PC-9 (cell line): ENCODE measurements at regions not wholly inside any gene's neighbourhood (a gene's known extent, or its start where the extent isn't known, plus 50 kb on each side); places are given as distances from the start of the nearest gene placed in this dataset.

ENCODE experiments used
- BruUV-seq: library from RNA; stranded (reverse); fragments of 400-500 nt; replicated peaks from 2 replicates; lab custom pipeline; 2021; lab: Mats Ljungman, UMichigan
- CTCF ChIA-PET: fragments of 300-600 bp; sonication (Branson Sonifier 250); formaldehyde crosslinking; loops from one replicate; lab custom pipeline; 2022; ENCODE audit warnings: antibody characterized with exemption; lab: Charles Lee
- POLR2A ChIA-PET: fragments of 300-600 bp; sonication (Branson Sonifier 250); formaldehyde crosslinking; loops from one replicate; lab custom pipeline; 2022; ENCODE audit warnings: antibody characterized with exemption; ENCODE audit not compliant: unreplicated experiment; lab: Charles Lee
- DNase-seq, 2 experiments: peaks; one replicate each; pipeline versions ENCODE4 v3.0.0 to v3.0.0-alpha.2; 2015 to 2022; ENCODE audit warnings: mixed read lengths in 1 of 2
- H2AFZ ChIP-seq: fragments of 200-600 bp; sonication (generic); 2 replicates; pipeline ENCODE4 v1.8.1; 2017; ENCODE audit warnings: antibody characterized with exemption
- H3F3A ChIP-seq: fragments of 200-600 bp; sonication (generic); 2 replicates; pipeline ENCODE4 v1.8.1; 2017; ENCODE audit warnings: antibody characterized with exemption, mild to moderate bottlenecking, low read depth; ENCODE audit not compliant: insufficient read depth
- H3K27ac ChIP-seq: fragments of 200-600 bp; sonication (generic); 2 replicates; pipeline ENCODE4 v1.6.1; 2016; ENCODE audit warnings: mixed run types
- H3K27me3 ChIP-seq: fragments of 200-600 bp; sonication (generic); 2 replicates; pipeline ENCODE4 v1.6.1; 2016; ENCODE audit warnings: low read depth, mixed run types; ENCODE audit not compliant: insufficient read depth
- H3K36me3 ChIP-seq: fragments of 200-600 bp; sonication (generic); 2 replicates; pipeline ENCODE4 v1.6.1; 2016; ENCODE audit warnings: low read depth, mixed run types
- H3K4me1 ChIP-seq: fragments of 200-600 bp; sonication (generic); replicated peaks from 2 replicates; pipeline ENCODE4 v1.6.1; 2016; ENCODE audit warnings: mixed run types; ENCODE audit not compliant: insufficient read depth
- H3K4me2 ChIP-seq: fragments of 200-600 bp; sonication (generic); 2 replicates; pipeline ENCODE4 v1.6.1; 2017; ENCODE audit warnings: mixed run types
- H3K4me3 ChIP-seq: fragments of 200-600 bp; sonication (generic); 2 replicates; pipeline ENCODE4 v1.6.1; 2016; ENCODE audit warnings: mixed run types
- H3K79me2 ChIP-seq: fragments of 200-600 bp; sonication (generic); 2 replicates; pipeline ENCODE4 v1.6.1; 2017; ENCODE audit warnings: low read depth, mixed run types
- H3K9me2 ChIP-seq: fragments of 200-600 bp; sonication (generic); 2 replicates; pipeline ENCODE4 v1.8.1; 2017; ENCODE audit warnings: mild to moderate bottlenecking; ENCODE audit not compliant: insufficient read depth
- H3K9me3 ChIP-seq: fragments of 200-600 bp; sonication (generic); 2 replicates; pipeline ENCODE4 v1.8.1; 2016; ENCODE audit warnings: low read depth; ENCODE audit not compliant: insufficient read depth
- H4K20me1 ChIP-seq: fragments of 200-600 bp; sonication (generic); 2 replicates; pipeline ENCODE4 v1.8.1; 2017; ENCODE audit not compliant: insufficient read depth
- CTCF ChIP-seq: fragments of 200-600 bp; sonication (generic); conservative IDR thresholded peaks from 2 replicates; pipeline ENCODE4 v1.6.1; 2017; ENCODE audit warnings: mixed run types, antibody characterized with exemption, mild to moderate bottlenecking, moderate library complexity
- EZH2 ChIP-seq: fragments of 200-600 bp; sonication (generic); IDR thresholded peaks from 2 replicates; pipeline ENCODE4 v1.8.0; 2017; ENCODE audit warnings: antibody characterized with exemption, low read depth
- intact Hi-C: fragments of 100-400 bp; cut with micrococcal nuclease; formaldehyde crosslinking; loops from one replicate; pipeline ENCODE4 v1.10.0; 2022; ENCODE audit not compliant: unreplicated experiment

GRCh38 chr1:199124351-199124750 is 485.5 kb downstream of the PTPRC start:
- TF ChIP-seq CTCF = no peak
- no peak for TF ChIP-seq EZH2
- no peak for DNase-seq
- Histone ChIP-seq H4K20me1 (no peaks in the 10 kb centered on the region), H3K9me3 (0 out of 2 replicates have a peak, but pooled peaks cover 4% of the 10 kb centered on the region), H3K27ac (no peak overlapping the region), H3K79me2 (no peaks in the 10 kb centered on the region), H3K4me2 (no peak overlapping the region), H3K27me3 (no peaks in the 10 kb centered on the region), H3K4me1 (no peaks in the 10 kb centered on the region), H3K9me2 (peaks cover 3% of the 10 kb centered on the region; the same call in 1 of the 2 replicates), H3K36me3 (no peaks in the 10 kb centered on the region), H2AFZ (no peak overlapping the region), H3F3A (no peaks in the 10 kb centered on the region), H3K4me3 (no peak overlapping the region)
- ChIA-PET CTCF (no interaction called here), POLR2A (interaction anchor here (0.9 kb wide), 1 partner anchor 1567 kb away, joined by 5 read pairs; no protein-coding TSS in a partner anchor)
- intact Hi-C loops = no loop called here
- BruUV-seq = no TSS peak

- H3K27me3 ChIP-seq = no peaks in the 10 kb centered on the region
- H3K4me3 ChIP-seq = no peak overlapping the region
- no peaks in the 10 kb centered on the region for H3K79me2 ChIP-seq
- no peaks in the 10 kb centered on the region for H4K20me1 ChIP-seq
- no peak overlapping the region for H3K4me2 ChIP-seq
- H3K36me3 ChIP-seq = no peaks in the 10 kb centered on the region
- H3K9me3 ChIP-seq = no peaks in the 10 kb centered on the region
- DNase-seq = no peak
- CTCF ChIA-PET = no interaction called here
- TF ChIP-seq EZH2 (no peak), CTCF (no peak)
- no peak overlapping the region for H3K27ac ChIP-seq
- POLR2A ChIA-PET = no interaction called here
- no peaks in the 10 kb centered on the region for H3K4me1 ChIP-seq
- no peaks in the 10 kb centered on the region for H3F3A ChIP-seq
- no peak overlapping the region for H2AFZ ChIP-seq
- no TSS peak for BruUV-seq
- H3K9me2 ChIP-seq = no peaks in the 10 kb centered on the region
- intact Hi-C loops = no loop called here
These were observed 490.4 kb downstream of the PTPRC start for GRCh38 chr1:199129247-199129646.

- no peaks in the 10 kb centered on the region for H3K9me3 ChIP-seq
- no peaks in the 10 kb centered on the region for H3F3A ChIP-seq
- no peak for DNase-seq
- H3K4me1 ChIP-seq = no peaks in the 10 kb centered on the region
- no peak for TF ChIP-seq EZH2
- TF ChIP-seq CTCF = no peak
- no peaks in the 10 kb centered on the region for H4K20me1 ChIP-seq
- H3K36me3 ChIP-seq = no peaks in the 10 kb centered on the region
- H3K4me2 ChIP-seq = no peak overlapping the region
- no TSS peak for BruUV-seq
- ChIA-PET POLR2A (no interaction called here), CTCF (no interaction called here)
- H3K27ac ChIP-seq = no peak overlapping the region
- H3K4me3 ChIP-seq = no peak overlapping the region
- no peak overlapping the region for H2AFZ ChIP-seq
- H3K9me2 ChIP-seq = no peaks in the 10 kb centered on the region
- intact Hi-C loops = loop anchor here (10.0 kb wide), 1 partner anchor 1233 kb away; no protein-coding TSS in a partner anchor
- H3K79me2 ChIP-seq = no peaks in the 10 kb centered on the region
- no peaks in the 10 kb centered on the region for H3K27me3 ChIP-seq
These were observed 493.2 kb downstream of the PTPRC start for GRCh38 chr1:199132006-199132405.
